ENCODE measurements at regions not wholly inside any gene's neighbourhood (a gene's known extent, or its start where the extent isn't known, plus 50 kb on each side); places are given as distances from the start of the nearest gene placed in this dataset.
"Not testable (repeated sequence)": the region's sequence is repeated elsewhere in the genome, so short reads cannot be mapped to it uniquely, and the experiment has no call there.

DNA sequence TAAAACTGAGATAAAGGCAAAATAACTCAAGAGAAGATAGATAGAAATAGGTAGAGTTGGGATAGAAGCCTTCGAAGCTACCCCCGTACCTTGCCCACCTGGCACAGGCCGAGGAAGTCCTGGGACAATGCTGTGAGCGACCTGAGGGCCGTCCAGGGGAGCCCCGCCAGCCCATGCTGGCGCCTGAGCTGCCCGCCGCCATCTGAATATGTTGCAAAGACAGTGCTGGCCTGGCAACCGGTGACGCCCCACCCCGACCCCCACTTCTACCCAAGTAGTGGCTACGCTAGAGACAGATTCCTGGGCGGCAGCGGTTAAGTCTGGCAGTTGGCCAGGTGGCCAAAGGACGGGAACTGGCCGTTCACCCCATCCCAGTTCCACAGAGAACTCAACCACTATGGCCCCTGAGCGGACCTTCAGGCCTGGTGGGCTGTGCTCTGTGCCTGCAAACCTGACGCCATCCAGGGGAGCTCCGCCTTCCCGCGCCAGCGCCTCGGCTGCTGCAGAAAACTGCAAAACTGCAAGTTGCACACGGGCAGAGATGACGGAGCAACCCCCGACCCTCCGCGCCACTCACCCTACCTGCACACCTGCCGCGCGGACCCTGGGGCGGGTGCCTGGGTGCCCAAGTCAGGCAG lies 866.2 kb downstream of the SPATA31A1 start:
- TF ChIP-seq, protein P1, sequence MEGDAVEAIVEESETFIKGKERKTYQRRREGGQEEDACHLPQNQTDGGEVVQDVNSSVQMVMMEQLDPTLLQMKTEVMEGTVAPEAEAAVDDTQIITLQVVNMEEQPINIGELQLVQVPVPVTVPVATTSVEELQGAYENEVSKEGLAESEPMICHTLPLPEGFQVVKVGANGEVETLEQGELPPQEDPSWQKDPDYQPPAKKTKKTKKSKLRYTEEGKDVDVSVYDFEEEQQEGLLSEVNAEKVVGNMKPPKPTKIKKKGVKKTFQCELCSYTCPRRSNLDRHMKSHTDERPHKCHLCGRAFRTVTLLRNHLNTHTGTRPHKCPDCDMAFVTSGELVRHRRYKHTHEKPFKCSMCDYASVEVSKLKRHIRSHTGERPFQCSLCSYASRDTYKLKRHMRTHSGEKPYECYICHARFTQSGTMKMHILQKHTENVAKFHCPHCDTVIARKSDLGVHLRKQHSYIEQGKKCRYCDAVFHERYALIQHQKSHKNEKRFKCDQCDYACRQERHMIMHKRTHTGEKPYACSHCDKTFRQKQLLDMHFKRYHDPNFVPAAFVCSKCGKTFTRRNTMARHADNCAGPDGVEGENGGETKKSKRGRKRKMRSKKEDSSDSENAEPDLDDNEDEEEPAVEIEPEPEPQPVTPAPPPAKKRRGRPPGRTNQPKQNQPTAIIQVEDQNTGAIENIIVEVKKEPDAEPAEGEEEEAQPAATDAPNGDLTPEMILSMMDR (IDR thresholded peaks at IDR 0.05): not testable (repeated sequence)
- not testable (repeated sequence) for TF ChIP-seq POLR2A (IDR thresholded peaks at IDR 0.05)

Measured in heart left ventricle (tissue), 13 donors.